ACC112 (cell line): ENCODE measurements at regions not wholly inside any gene's neighbourhood (a gene's known extent, or its start where the extent isn't known, plus 50 kb on each side); places are given as distances from the start of the nearest gene placed in this dataset.

ENCODE experiments used
- H2AFZ ChIP-seq: fragments of 200-600 bp; sonication (generic); one replicate; pipeline ENCODE4 v1.6.0; 2017; ENCODE audit warnings: antibody characterized with exemption, low read length; ENCODE audit not compliant: unreplicated experiment
- H3K27ac ChIP-seq: fragments of 200-600 bp; sonication (generic); 2 replicates; pipeline ENCODE4 v1.5.1; 2014; ENCODE audit warnings: low read depth, mild to moderate bottlenecking, antibody characterized with exemption, low read length, moderate library complexity
- H3K27me3 ChIP-seq: fragments of 200-600 bp; sonication (generic); 2 replicates; pipeline ENCODE4 v1.6.1; 2014; ENCODE audit warnings: mild to moderate bottlenecking, antibody characterized with exemption, low read length, moderate library complexity, mixed read lengths; ENCODE audit not compliant: insufficient read depth
- H3K36me3 ChIP-seq: fragments of 200-600 bp; sonication (generic); 2 replicates; pipeline ENCODE4 v1.6.1; 2016; ENCODE audit warnings: mild to moderate bottlenecking, antibody characterized with exemption, low read length, moderate library complexity, mixed read lengths; ENCODE audit not compliant: insufficient read depth
- H3K4me1 ChIP-seq: fragments of 200-600 bp; sonication (generic); one replicate; pipeline ENCODE4 v1.6.1; 2016; ENCODE audit warnings: low read length, mixed read lengths; ENCODE audit not compliant: insufficient read depth, unreplicated experiment, control insufficient read depth
- H3K4me3 ChIP-seq: fragments of 200-600 bp; sonication (generic); 2 replicates; pipeline ENCODE4 v1.5.1; 2014; ENCODE audit warnings: mild to moderate bottlenecking, low read depth, low read length
- H3K79me2 ChIP-seq: fragments of 200-600 bp; sonication (generic); one replicate; pipeline ENCODE4 v1.6.0; 2016; ENCODE audit warnings: low read length; ENCODE audit not compliant: control insufficient read depth, unreplicated experiment, insufficient read depth

DNA sequence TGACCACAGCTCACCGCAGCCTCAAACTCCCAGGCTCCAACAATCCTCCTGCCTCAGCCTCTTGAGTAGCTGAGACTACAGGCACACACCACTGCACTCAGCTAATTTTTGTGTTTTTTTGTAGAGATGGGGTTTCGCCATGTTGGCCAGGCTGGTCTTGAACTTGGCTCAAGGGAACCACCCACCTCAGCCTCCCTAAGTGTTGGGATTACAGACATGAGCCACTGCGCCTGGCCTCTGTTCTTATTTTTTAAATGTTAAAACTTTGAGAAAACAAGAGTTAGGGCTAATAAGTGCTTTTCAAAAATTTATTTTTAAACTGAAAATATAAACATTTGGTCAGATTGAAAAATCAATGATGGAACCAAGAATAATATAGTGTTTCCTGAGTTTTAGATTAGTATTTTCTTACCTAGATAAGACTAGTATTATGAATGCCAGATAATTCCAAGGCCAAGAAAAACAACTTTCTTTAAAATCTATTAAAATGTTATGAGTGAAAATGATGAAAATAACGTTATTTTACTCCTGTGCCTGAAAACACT, 66.2 kb upstream of the S1PR1 start:
- H2AFZ ChIP-seq, result no peak overlapping the region
- no peak overlapping the region for H3K4me3 ChIP-seq
- H3K4me1 ChIP-seq, result peaks cover 10% of the 10 kb centered on the region
- H3K36me3 ChIP-seq, result no peaks in the 10 kb centered on the region
- no peak overlapping the region for H3K27ac ChIP-seq
- no peaks in the 10 kb centered on the region for H3K79me2 ChIP-seq
- no peaks in the 10 kb centered on the region for H3K27me3 ChIP-seq

- H3K4me3 ChIP-seq, result no peak overlapping the region
- no peaks in the 10 kb centered on the region for H3K36me3 ChIP-seq
- no peak overlapping the region for H3K27ac ChIP-seq
- H3K4me1 ChIP-seq, result no peaks in the 10 kb centered on the region
- H3K79me2 ChIP-seq, result no peaks in the 10 kb centered on the region
- H2AFZ ChIP-seq, result no peak overlapping the region
- no peaks in the 10 kb centered on the region for H3K27me3 ChIP-seq
Measured at GRCh38 chr1:101167891-101168290, 68.9 kb upstream of the S1PR1 start.

DNA sequence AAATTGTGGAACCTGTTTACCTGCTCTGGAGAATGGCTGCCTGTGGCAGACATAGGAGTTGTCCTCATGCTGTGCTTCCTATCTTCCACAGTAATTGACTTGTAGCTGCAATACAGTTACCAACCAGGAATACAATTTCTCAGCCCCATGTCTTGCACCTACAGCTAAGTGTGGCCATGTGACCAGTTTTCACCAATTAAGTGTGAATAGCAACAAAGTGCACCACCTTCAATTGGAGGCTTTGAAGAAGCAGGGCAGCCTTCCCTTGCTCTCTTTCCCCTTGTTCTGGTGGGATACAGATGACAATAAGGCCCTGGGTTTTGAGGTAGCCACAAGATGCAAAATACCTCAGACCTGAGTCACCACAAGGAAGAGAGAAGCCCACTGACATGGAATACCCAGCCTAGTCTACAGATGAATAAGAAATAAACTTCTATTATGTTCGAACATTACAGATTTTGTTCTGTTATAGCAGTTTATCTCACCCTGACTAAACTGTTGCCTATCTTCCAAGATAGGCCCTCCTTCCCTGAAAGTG, 70.2 kb upstream of the S1PR1 start:
- Histone ChIP-seq H3K36me3 (no peaks in the 10 kb centered on the region), H3K79me2 (no peaks in the 10 kb centered on the region), H3K4me3 (no peak overlapping the region), H3K27ac (no peak overlapping the region), H3K4me1 (no peaks in the 10 kb centered on the region), H2AFZ (no peak overlapping the region), H3K27me3 (no peaks in the 10 kb centered on the region)

DNA sequence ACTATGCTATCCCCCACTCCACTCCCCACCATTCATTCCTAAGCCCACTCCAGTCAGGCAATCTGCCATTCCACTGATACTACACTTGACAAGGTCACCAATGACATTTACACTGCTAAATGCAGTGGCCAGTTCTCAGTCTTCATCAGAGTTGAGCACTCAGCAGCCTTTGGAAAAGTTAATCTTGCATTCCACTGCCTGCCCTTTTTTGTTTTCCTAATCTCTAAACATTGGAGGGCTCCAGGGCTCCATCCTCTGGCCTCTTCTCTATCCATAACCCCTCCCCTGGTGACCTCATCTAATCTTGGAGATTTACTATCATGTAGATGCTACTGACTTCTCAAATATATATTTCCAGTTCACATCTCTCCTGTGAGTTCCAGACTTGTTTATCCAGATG, 70.9 kb upstream of the S1PR1 start:
- Histone ChIP-seq H3K4me3 (no peak overlapping the region), H2AFZ (no peak overlapping the region), H3K36me3 (no peaks in the 10 kb centered on the region), H3K27ac (no peak overlapping the region), H3K4me1 (no peaks in the 10 kb centered on the region), H3K79me2 (no peaks in the 10 kb centered on the region), H3K27me3 (no peaks in the 10 kb centered on the region)

DNA sequence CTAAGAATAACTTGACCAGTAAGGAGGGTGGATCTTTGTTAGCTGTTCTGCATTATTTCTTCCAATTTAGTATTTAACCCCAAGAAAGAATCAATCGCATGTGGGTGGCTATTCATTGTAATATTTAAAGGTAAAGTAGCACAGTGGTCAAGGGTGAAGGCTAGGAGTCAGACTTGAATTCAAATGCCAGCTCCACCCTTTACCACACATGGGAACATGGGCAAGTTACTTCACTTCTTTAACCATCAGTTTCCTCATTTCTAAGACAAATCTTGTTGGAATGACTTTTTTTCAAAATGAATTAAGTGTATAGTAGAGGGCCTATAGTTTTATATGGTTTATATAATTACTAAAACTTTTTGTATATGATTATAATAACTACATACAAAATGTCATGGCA, 71.3 kb upstream of the S1PR1 start:
- Histone ChIP-seq H3K27ac (no peak overlapping the region), H3K4me1 (no peaks in the 10 kb centered on the region), H2AFZ (no peak overlapping the region), H3K4me3 (no peak overlapping the region), H3K36me3 (no peaks in the 10 kb centered on the region), H3K27me3 (no peaks in the 10 kb centered on the region), H3K79me2 (no peaks in the 10 kb centered on the region)

DNA sequence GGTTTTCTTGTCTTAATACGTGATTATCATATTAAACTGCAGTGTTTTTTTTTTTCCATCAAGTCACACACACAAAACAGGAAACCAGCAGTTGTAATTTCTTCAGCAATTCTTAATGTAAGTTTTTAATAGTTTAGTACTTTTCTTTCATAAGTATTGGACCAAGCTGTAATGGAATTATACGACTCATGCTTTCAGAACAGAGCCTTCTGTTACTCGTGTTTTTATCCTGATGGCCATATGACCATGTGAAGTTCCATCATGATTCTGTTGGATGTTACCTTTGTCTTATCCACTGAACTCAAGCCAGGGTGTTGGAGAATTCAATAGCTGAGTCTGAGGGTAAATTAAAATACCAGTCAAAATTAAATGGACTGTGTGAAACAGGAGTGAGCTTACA, 72.0 kb upstream of the S1PR1 start:
- Histone ChIP-seq H2AFZ (no peak overlapping the region), H3K27ac (no peak overlapping the region), H3K4me1 (no peaks in the 10 kb centered on the region), H3K36me3 (no peaks in the 10 kb centered on the region), H3K79me2 (no peaks in the 10 kb centered on the region), H3K4me3 (no peak overlapping the region), H3K27me3 (no peaks in the 10 kb centered on the region)

- H2AFZ ChIP-seq, result no peak overlapping the region
- no peaks in the 10 kb centered on the region for H3K4me1 ChIP-seq
- H3K4me3 ChIP-seq, result no peak overlapping the region
- H3K79me2 ChIP-seq, result no peaks in the 10 kb centered on the region
- no peaks in the 10 kb centered on the region for H3K27me3 ChIP-seq
- H3K27ac ChIP-seq, result no peak overlapping the region
- no peaks in the 10 kb centered on the region for H3K36me3 ChIP-seq
Measured at GRCh38 chr1:101162736-101163735, 73.8 kb upstream of the S1PR1 start.

DNA sequence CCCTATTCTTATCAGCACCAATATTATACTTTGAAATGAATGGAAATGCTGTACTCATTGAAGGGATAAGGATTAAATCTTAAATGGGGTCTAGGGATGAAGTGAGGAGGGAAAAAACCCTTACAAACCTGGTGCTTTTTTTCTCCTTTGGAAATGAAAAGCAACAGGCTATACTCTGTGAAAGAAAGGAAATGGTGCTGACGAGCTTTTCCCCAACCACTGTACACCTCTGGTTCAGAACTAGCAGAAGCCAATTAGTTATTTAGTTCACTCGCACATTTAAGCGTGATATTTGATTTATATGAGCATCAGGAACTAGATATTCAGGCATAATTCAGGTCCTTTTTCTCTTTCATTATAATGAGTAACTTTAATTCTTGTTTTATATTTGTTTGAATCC, 74.5 kb upstream of the S1PR1 start:
- Histone ChIP-seq H3K27me3 (no peaks in the 10 kb centered on the region), H3K36me3 (no peaks in the 10 kb centered on the region), H3K79me2 (no peaks in the 10 kb centered on the region), H3K4me1 (no peaks in the 10 kb centered on the region), H2AFZ (no peak overlapping the region), H3K4me3 (no peak overlapping the region), H3K27ac (no peak overlapping the region)

DNA sequence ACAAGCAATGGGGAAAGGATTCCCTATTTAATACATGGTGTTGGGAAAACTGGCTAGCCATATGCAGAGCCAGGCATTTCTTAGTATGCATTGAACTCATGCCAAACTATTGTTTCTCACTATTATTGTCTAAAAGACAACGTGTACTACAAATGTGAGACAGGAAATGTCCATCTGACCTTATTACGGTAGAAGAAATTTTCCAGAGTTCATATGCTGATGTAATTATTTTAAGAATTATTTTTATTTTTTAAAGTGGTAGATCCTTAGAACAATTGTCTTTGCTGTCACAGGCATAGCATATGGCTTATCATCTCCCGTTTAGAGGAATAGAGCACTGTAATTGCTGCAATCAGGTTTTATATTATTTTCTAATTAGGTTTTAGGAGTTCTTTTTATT, 75.2 kb upstream of the S1PR1 start:
- no peaks in the 10 kb centered on the region for H3K79me2 ChIP-seq
- no peaks in the 10 kb centered on the region for H3K36me3 ChIP-seq
- no peaks in the 10 kb centered on the region for H3K27me3 ChIP-seq
- H3K27ac ChIP-seq, result no peak overlapping the region
- no peaks in the 10 kb centered on the region for H3K4me1 ChIP-seq
- H2AFZ ChIP-seq, result no peak overlapping the region
- no peak overlapping the region for H3K4me3 ChIP-seq

GRCh38 chr1:101158424-101158823, 78.4 kb upstream of the S1PR1 start:
- Histone ChIP-seq H3K27me3 (no peaks in the 10 kb centered on the region), H3K4me1 (no peaks in the 10 kb centered on the region), H3K27ac (no peak overlapping the region), H3K79me2 (no peaks in the 10 kb centered on the region), H3K36me3 (no peaks in the 10 kb centered on the region), H3K4me3 (no peak overlapping the region), H2AFZ (no peak overlapping the region)

DNA sequence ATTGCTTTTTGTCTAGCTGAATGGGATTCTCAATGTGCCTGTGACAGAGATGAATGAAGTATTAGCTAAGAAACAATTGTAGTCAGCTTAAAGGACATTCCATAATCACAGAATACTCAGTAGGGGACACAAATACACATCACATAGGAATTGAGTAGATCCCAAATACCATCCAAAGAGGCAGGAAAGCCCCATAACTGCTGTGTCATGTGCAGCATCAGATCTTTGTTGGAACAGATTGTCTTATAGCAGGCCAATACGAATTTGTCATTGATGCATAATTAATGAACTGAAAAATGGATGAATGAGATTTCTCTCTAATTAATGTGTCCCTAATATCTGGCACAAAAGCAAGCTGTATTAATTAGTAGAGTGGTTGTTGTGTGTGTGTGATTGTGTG, 82.3 kb upstream of the S1PR1 start:
- H3K4me3 ChIP-seq, result no peak overlapping the region
- H3K36me3 ChIP-seq, result no peaks in the 10 kb centered on the region
- no peak overlapping the region for H3K27ac ChIP-seq
- H3K4me1 ChIP-seq, result peaks cover 9% of the 10 kb centered on the region
- H3K79me2 ChIP-seq, result no peaks in the 10 kb centered on the region
- H2AFZ ChIP-seq, result no peak overlapping the region
- no peaks in the 10 kb centered on the region for H3K27me3 ChIP-seq
